Keratinocyte (primary cell): ENCODE measurements at regions not wholly inside any gene's neighbourhood (a gene's known extent, or its start where the extent isn't known, plus 50 kb on each side); places are given as distances from the start of the nearest gene placed in this dataset.

Experiments used
- DNase-seq: peaks from one replicate; pipeline ENCODE4 v3.0.0-alpha.2; 2011; ENCODE audit warnings: low read depth, missing footprints, low spot score
- FAIRE-seq: peaks from 2 replicates; lab custom pipeline; 2011; peaks lifted over from hg19 to GRCh38; lab: Jason Lieb, UNC
- H2AFZ ChIP-seq: 2 replicates; pipeline ENCODE4 v1.6.0; 2012; ENCODE audit warnings: low read length, control low read depth, inconsistent platforms; ENCODE audit not compliant: control insufficient read depth
- H3K27ac ChIP-seq: 2 replicates; pipeline ENCODE4 v1.5.1; 2011; ENCODE audit warnings: low read length; ENCODE audit not compliant: control insufficient read depth, insufficient read depth
- H3K27me3 ChIP-seq: 3 replicates; pipeline ENCODE4 v1.6.0; 2011; ENCODE audit warnings: low read length; ENCODE audit not compliant: control insufficient read depth, insufficient read depth; ENCODE audit errors: extremely low read depth
- H3K36me3 ChIP-seq, 2 experiments: 2 replicates in 1 of 2; 3 replicates in 1 of 2; pipeline ENCODE4 v1.5.1; 2011; ENCODE audit warnings: low read length in 2 of 2, mild to moderate bottlenecking in 1 of 2; ENCODE audit not compliant: control insufficient read depth in 2 of 2, insufficient read depth in 2 of 2; ENCODE audit errors: extremely low read depth in 1 of 2
- H3K4me1 ChIP-seq: 3 replicates; pipeline ENCODE4 v1.5.1; 2011; ENCODE audit warnings: low read length; ENCODE audit not compliant: control insufficient read depth, insufficient read depth; ENCODE audit errors: extremely low read depth
- H3K4me2 ChIP-seq: 3 replicates; pipeline ENCODE4 v1.6.0; 2011; ENCODE audit warnings: low read depth, low read length; ENCODE audit not compliant: control insufficient read depth, insufficient read depth; ENCODE audit errors: extremely low read depth
- H3K4me3 ChIP-seq, 3 experiments: fragments of 200-600 bp in 1 of 3; sonication (generic) in 1 of 3; 2 replicates in 2 of 3; 3 replicates in 1 of 3; pipeline ENCODE4 v1.5.1; 2011 to 2016; ENCODE audit warnings: low read length in 3 of 3, mild to moderate bottlenecking in 3 of 3, control low read depth in 2 of 3, inconsistent platforms in 1 of 3, low read depth in 1 of 3, mixed read lengths in 1 of 3, mixed run types in 1 of 3, moderate library complexity in 1 of 3; ENCODE audit not compliant: control insufficient read depth in 2 of 3, insufficient read depth in 2 of 3; ENCODE audit errors: extremely low read depth in 1 of 3
- H3K79me2 ChIP-seq: 2 replicates; pipeline ENCODE4 v1.6.0; 2012; ENCODE audit warnings: low read length; ENCODE audit not compliant: control insufficient read depth, insufficient read depth
- H3K9ac ChIP-seq: 3 replicates; pipeline ENCODE4 v1.6.0; 2011; ENCODE audit warnings: low read length; ENCODE audit not compliant: control insufficient read depth, insufficient read depth; ENCODE audit errors: extremely low read depth
- H3K9me1 ChIP-seq: 3 replicates; pipeline ENCODE4 v1.6.0; 2011; ENCODE audit warnings: low read length; ENCODE audit not compliant: control insufficient read depth, insufficient read depth; ENCODE audit errors: extremely low read depth
- H3K9me3 ChIP-seq: 2 replicates; pipeline ENCODE4 v1.5.1; 2012; ENCODE audit warnings: low read depth, low read length; ENCODE audit not compliant: control insufficient read depth
- H4K20me1 ChIP-seq: 3 replicates; pipeline ENCODE4 v1.6.0; 2011; ENCODE audit warnings: low read length; ENCODE audit not compliant: control insufficient read depth, insufficient read depth; ENCODE audit errors: extremely low read depth
- EZH2 ChIP-seq: IDR thresholded peaks from one replicate; pipeline ENCODE4 v1.6.1; 2012; ENCODE audit warnings: inconsistent platforms, mild to moderate bottlenecking, low read length, moderate library complexity
- dilution Hi-C: fragments of 300-500 bp; cut with MboI; formaldehyde crosslinking; loops from one replicate; pipeline ENCODE4 v1.7.0; 2020; ENCODE audit warnings: low sequenced_read_pairs; ENCODE audit not compliant: extremely low pct_ligation_motif_present
- TF ChIP-seq, protein P1 (sequence below), 3 experiments: IDR thresholded peaks in 1 of 3; conservative IDR thresholded peaks in 1 of 3; optimal IDR thresholded peaks in 1 of 3; 2 replicates in 2 of 3; 3 replicates in 1 of 3; pipeline versions ENCODE3 to v1.5.1; 2011; ENCODE audit warnings: low read length in 3 of 3, mild to moderate bottlenecking in 3 of 3, moderate library complexity in 2 of 3, control low read depth in 1 of 3, inconsistent platforms in 1 of 3; ENCODE audit not compliant: insufficient read depth in 2 of 3; ENCODE audit errors: extremely low read depth in 1 of 3

- FAIRE-seq = no peak
Measured at GRCh38 chr1:69180358-69180757, 387.4 kb upstream of the LRRC7 start.

GRCh38 chr1:69185378-69185777, 382.3 kb upstream of the LRRC7 start:
- no peak for DNase-seq
- Histone ChIP-seq H3K27me3 (no peaks in the 10 kb centered on the region), H4K20me1 (no peaks in the 10 kb centered on the region), H3K79me2 (no peaks in the 10 kb centered on the region), H3K4me1 (no peaks in the 10 kb centered on the region), H3K4me2 (no peak overlapping the region), H3K36me3 (no peaks in the 10 kb centered on the region), H3K9me1 (no peaks in the 10 kb centered on the region), H3K9me3 (no peaks in the 10 kb centered on the region), H3K4me3 (no peak overlapping the region), H3K27ac (no peak overlapping the region), H3K9ac (no peak overlapping the region), H2AFZ (no peak overlapping the region)
- TF ChIP-seq, protein P1, sequence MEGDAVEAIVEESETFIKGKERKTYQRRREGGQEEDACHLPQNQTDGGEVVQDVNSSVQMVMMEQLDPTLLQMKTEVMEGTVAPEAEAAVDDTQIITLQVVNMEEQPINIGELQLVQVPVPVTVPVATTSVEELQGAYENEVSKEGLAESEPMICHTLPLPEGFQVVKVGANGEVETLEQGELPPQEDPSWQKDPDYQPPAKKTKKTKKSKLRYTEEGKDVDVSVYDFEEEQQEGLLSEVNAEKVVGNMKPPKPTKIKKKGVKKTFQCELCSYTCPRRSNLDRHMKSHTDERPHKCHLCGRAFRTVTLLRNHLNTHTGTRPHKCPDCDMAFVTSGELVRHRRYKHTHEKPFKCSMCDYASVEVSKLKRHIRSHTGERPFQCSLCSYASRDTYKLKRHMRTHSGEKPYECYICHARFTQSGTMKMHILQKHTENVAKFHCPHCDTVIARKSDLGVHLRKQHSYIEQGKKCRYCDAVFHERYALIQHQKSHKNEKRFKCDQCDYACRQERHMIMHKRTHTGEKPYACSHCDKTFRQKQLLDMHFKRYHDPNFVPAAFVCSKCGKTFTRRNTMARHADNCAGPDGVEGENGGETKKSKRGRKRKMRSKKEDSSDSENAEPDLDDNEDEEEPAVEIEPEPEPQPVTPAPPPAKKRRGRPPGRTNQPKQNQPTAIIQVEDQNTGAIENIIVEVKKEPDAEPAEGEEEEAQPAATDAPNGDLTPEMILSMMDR (optimal IDR thresholded peaks at IDR 0.05 in 1 of 3, IDR thresholded peaks at IDR 0.05 in 1 of 3, conservative IDR thresholded peaks at IDR 0.05 in 1 of 3; ENCODE audit: extremely low read depth in 1 of 3, insufficient read depth in 2 of 3, low read length in 3 of 3) = no peak
- no peak for TF ChIP-seq EZH2
- dilution Hi-C loops = no loop called here
- no peak for FAIRE-seq

More at GRCh38 chr1:69180358-69180757, 387.4 kb upstream of the LRRC7 start:
- Histone ChIP-seq H4K20me1 (no peaks in the 10 kb centered on the region), H3K4me1 (no peaks in the 10 kb centered on the region), H3K9ac (no peak overlapping the region), H3K4me2 (no peak overlapping the region), H3K27ac (no peak overlapping the region), H3K9me3 (no peaks in the 10 kb centered on the region), H3K79me2 (no peaks in the 10 kb centered on the region), H3K36me3 (no peaks in the 10 kb centered on the region), H3K27me3 (no peaks in the 10 kb centered on the region), H3K4me3 (no peak overlapping the region), H3K9me1 (no peaks in the 10 kb centered on the region), H2AFZ (no peak overlapping the region)
- dilution Hi-C loops = no loop called here
- DNase-seq = no peak
- TF ChIP-seq, protein P1 (optimal IDR thresholded peaks at IDR 0.05 in 1 of 3, IDR thresholded peaks at IDR 0.05 in 1 of 3, conservative IDR thresholded peaks at IDR 0.05 in 1 of 3; ENCODE audit: extremely low read depth in 1 of 3, insufficient read depth in 2 of 3, low read length in 3 of 3) = no peak
- TF ChIP-seq EZH2 = no peak
